Mesodermal cell (in vitro differentiated cells): ENCODE measurements at regions not wholly inside any gene's neighbourhood (a gene's known extent, or its start where the extent isn't known, plus 50 kb on each side); places are given as distances from the start of the nearest gene placed in this dataset.

ENCODE experiments used
- H3K27ac ChIP-seq: 2 replicates; pipeline ENCODE4 v1.7.0; 2013; ENCODE audit warnings: mild to moderate bottlenecking, low read depth, low read length, moderate library complexity; ENCODE audit not compliant: severe bottlenecking
- H3K36me3 ChIP-seq: 2 replicates; pipeline ENCODE4 v1.7.1; 2013; ENCODE audit warnings: mild to moderate bottlenecking, low read length, moderate library complexity; ENCODE audit not compliant: control insufficient read depth, insufficient read depth
- H3K4me1 ChIP-seq: one replicate; pipeline ENCODE4 v1.7.1; 2013; ENCODE audit warnings: mild to moderate bottlenecking, low read length; ENCODE audit not compliant: insufficient read depth, control insufficient read depth, poor library complexity, severe bottlenecking
- H3K4me3 ChIP-seq: 2 replicates; pipeline ENCODE4 v1.7.0; 2013; ENCODE audit warnings: low read length, control low read depth, mild to moderate bottlenecking; ENCODE audit not compliant: insufficient read depth, poor library complexity, severe bottlenecking; ENCODE audit errors: extremely low read depth
- H3K9me3 ChIP-seq: 2 replicates; pipeline ENCODE4 v1.7.1; 2013; ENCODE audit warnings: mild to moderate bottlenecking, low read length, moderate library complexity; ENCODE audit not compliant: control insufficient read depth
- WGBS, 2 experiments: methylation state at CpG; one replicate each; pipeline ENCODE4 v1.1.5; 2013; ENCODE audit warnings: missing lambda C conversion rate in 2 of 2; ENCODE audit not compliant: insufficient coverage in 2 of 2; 5-methylcytosine and 5-hydroxymethylcytosine counted together

DNA sequence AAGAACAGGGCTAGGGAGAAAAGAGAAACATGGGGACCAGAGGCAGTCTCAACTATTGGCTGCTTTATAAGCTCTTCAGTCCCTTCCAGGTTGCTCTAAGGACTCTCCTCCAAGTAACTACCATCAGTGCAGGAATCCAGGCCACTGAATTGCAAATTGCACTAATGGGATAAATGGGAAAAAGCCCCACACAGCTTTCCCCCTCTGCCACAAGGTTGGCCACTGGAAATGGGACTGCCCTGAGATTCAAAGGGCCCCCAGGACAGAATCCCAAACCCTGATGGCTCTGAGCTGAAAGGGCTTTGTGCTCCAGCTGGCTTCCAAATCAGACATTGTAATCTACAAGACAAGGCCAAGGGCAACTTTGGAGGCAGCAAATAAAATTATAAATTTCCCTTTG lies 633.2 kb downstream of the ACTR3B start:
- Histone ChIP-seq H3K9me3 (peaks cover 45% of the 10 kb centered on the region), H3K4me3 (no peak overlapping the region), H3K36me3 (no peaks in the 10 kb centered on the region), H3K4me1 (no peaks in the 10 kb centered on the region), H3K27ac (no peak overlapping the region)

DNA sequence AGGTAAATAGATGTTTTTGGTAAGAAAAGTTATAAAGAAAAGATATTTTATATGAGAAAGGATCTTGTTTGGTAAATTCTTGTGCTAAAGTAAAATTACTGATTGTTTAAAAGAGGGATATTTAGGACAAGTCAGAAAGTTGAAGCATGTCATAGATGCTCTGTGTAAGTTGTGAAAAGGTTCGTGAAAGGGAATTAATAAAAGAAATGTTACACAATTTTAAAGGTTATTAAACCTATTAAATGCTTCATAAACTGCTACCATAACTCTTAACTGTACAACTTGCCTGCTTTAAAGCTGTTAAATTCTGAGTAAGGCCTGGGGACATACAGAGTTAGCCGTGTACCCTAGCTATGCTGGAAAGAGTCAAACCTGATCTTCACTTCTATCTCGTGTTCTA lies 634.1 kb downstream of the ACTR3B start:
- no peak overlapping the region for H3K4me3 ChIP-seq
- H3K9me3 ChIP-seq, result peaks cover 42% of the 10 kb centered on the region
- no CpG with 5 or more reads among the region's 3 CpGs for WGBS, 2 experiments
- no peaks in the 10 kb centered on the region for H3K36me3 ChIP-seq
- H3K27ac ChIP-seq, result no peak overlapping the region
- no peaks in the 10 kb centered on the region for H3K4me1 ChIP-seq

DNA sequence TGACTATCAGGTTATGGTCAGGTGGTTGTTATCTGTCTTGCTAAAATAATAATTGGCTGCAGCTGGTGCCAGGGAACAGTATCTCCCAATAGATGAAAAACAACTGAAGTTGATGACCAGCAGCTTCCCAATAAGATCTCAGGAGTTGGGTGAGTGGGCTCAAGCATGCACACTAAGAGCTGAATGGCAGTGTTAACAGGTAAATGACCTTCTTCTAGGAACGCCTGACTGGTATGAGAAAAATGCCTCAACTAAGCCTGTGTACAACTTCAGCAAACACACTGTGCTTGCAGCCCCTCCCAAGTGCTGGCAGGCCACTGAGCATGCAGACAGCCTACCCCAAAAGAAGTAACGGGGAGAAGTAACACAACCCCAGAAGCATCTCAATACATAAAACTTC lies 636.9 kb downstream of the ACTR3B start:
- H3K4me3 ChIP-seq, result no peak overlapping the region
- peaks cover 51% of the 10 kb centered on the region for H3K9me3 ChIP-seq
- no peaks in the 10 kb centered on the region for H3K36me3 ChIP-seq
- H3K27ac ChIP-seq, result no peak overlapping the region
- WGBS, 2 experiments, result 61 to 76% methylated on average over 2 of the region's 2 CpGs
- no peaks in the 10 kb centered on the region for H3K4me1 ChIP-seq

DNA sequence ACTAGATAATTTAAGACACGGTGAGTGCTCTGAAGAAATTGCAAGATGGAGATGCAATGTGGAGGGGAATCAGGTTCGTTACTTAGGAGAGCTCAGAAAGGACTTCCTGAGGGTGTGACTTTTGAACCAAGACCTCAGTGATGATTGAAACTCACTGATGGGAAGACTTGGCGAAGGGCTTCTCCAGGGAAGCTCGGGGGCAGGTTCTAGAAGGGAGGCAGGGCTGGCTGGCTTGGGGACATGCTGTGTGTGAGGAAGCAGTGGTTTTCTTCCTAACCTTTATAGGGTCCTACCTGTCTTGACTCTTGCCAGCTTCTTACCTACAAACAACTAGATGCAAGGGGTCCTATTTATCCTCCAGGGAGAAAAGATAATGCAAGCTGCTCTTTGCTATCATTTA lies 637.9 kb downstream of the ACTR3B start:
- 55 to 64% methylated on average over 3 of the region's 4 CpGs for WGBS, 2 experiments
- peaks cover 42% of the 10 kb centered on the region for H3K9me3 ChIP-seq
- no peaks in the 10 kb centered on the region for H3K36me3 ChIP-seq
- H3K4me3 ChIP-seq, result no peak overlapping the region
- H3K27ac ChIP-seq, result no peak overlapping the region
- H3K4me1 ChIP-seq, result no peaks in the 10 kb centered on the region

DNA sequence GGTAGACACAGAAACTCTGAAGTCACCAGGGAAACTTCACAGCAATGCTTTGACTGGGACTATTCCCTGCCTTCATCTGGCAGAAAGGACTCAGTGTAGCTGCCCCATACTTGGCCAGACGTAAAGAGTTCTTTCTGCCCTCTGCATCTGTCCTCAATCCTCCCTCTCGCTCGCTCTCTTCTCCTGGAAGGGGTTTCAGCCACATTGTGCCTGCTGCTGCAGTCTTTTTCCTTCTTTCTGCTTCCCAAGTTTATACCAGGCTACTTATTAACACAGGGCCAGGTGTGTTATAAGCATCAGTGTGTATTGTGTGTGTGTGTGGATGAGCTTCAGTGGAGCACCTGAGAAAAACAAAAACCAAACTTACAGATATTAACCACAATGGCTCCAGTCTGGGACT lies 638.4 kb downstream of the ACTR3B start:
- H3K36me3 ChIP-seq, result no peaks in the 10 kb centered on the region
- H3K9me3 ChIP-seq, result peaks cover 42% of the 10 kb centered on the region
- H3K4me1 ChIP-seq, result no peaks in the 10 kb centered on the region
- 91% methylated on average over 3 of the region's 3 CpGs; no CpG with 5 or more reads in 1 of the 2 experiments for WGBS, 2 experiments
- no peak overlapping the region for H3K27ac ChIP-seq
- H3K4me3 ChIP-seq, result no peak overlapping the region

DNA sequence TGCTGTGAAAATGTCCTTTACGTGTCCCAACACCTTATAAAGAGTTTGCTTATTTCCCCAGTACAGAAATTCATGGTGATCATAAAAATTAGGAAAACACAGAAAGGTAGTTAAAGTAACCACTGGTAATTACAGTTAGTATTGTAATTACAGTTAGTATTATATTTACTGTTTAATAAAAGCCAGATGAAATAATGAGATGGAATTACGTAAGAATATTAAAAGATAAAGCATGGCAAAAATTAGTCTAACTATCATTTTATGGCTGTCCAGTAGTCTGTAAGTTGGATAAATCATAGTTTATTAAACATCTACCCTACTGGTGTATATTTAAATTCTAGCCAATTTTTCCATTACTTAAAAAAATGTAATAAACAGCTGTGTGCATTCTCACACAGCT lies 638.8 kb downstream of the ACTR3B start:
- Histone ChIP-seq H3K27ac (no peak overlapping the region), H3K4me1 (no peaks in the 10 kb centered on the region), H3K9me3 (peaks cover 44% of the 10 kb centered on the region), H3K36me3 (no peaks in the 10 kb centered on the region), H3K4me3 (no peak overlapping the region)
- 80% methylated on average over 1 of the region's 2 CpGs; no CpG with 5 or more reads in 1 of the 2 experiments for WGBS, 2 experiments

DNA sequence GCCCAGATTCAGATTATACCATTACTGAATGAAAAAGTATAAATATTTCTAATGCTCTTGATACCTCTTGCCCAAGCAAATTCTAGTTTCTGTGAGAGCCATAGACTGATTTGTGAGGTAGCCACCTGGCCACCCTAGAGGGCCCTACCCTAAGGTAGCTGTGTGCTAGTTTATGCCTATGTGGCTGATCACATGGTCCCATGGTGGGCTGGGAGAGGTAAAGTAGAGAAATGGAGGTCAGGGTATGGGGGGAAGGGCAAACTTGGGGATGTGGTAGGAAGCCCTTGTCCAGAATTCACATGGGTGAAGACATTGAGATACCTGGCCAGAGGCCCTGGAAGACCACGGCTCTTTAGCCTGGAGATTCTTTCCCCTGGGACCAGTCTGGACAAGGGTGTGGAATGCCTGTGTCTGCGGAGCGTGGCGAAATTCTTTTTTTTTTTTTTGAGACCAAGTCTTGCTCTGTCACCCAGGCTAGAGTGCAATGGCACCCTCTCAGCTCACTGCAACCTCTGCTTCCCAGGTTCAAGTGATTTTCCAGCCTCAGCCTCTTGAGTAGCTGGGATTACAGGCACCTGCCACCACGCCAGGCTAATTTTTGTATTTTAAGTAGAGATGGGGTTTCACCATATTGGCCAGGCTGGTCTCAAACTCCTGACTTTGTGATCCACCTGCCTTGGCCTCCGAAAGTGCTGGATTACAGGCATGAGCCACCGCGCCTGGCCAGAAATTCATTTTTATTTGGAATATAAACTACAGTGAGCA lies 639.4 kb downstream of the ACTR3B start:
- Histone ChIP-seq H3K36me3 (no peaks in the 10 kb centered on the region), H3K4me1 (no peaks in the 10 kb centered on the region), H3K27ac (no peak overlapping the region), H3K4me3 (no peak overlapping the region), H3K9me3 (peaks cover 43% of the 10 kb centered on the region)
- WGBS, 2 experiments, result 83 to 85% methylated on average over 5 of the region's 8 CpGs

DNA sequence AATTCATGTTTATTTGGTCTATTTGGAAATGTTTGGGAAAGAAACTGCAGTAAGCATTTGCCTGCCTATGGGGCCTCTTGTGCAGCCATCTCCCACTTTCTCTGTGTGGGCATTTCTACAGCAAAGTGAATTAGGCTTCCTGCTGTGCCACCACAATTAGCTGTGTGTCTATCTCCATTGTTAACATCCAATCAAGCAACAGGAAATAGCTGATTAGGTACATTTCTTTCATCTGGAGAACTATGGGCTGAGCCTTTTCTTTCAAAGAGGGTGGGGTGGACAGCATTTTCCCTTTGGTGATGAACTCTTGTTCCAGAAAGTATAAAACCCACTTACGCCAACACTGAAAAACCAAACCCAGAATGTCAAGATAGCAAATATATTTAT lies 640.0 kb downstream of the ACTR3B start:
- WGBS, 2 experiments, result no CpG with 5 or more reads among the region's 1 CpG
- Histone ChIP-seq H3K9me3 (peaks cover 42% of the 10 kb centered on the region), H3K36me3 (no peaks in the 10 kb centered on the region), H3K4me3 (no peak overlapping the region), H3K27ac (no peak overlapping the region), H3K4me1 (no peaks in the 10 kb centered on the region)

DNA sequence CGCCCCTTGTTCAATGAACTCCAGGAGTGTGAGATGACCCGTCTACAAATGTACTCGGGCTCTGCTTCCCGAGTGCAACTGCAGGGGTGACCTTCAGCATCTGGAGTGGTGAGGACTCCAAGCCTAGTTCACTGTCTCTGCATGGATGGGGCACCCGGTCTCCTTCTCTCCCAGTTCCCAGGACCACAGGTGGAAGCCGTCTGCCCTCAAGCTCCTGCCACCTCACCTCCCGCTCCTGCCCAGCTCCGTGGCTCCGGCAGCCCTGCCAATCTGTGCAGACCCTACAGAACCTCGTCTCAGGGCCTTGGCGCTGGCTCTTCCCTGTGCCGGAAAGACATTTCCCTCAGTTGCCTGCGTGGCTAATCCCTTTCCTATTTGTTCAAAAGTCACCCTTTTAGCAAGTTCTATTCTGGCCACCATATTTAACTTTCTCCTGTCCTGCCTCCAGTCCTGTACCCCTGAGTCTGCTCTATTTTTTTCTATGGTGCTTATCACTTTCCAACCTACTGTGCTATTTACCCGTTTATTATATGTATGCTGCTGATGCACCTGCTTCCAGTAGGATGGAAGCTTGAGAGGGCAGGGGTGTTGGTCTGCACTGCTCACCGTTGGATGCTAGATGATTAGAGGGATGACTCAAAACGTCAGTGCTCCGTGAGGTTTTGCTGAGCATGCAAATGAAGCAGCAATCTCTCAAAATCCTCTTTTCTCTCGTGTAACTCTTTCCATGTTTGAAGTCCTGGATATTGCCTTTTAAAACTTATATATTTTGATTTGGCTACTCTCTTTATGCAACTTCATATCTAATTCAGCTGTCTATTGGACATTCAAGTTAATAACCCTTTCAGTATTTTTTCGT lies 641.4 kb downstream of the ACTR3B start:
- WGBS, 2 experiments, result 76 to 79% methylated on average over 15 to 16 of the region's 19 CpGs
- Histone ChIP-seq H3K4me3 (no peak overlapping the region), H3K27ac (no peak overlapping the region), H3K4me1 (no peaks in the 10 kb centered on the region), H3K9me3 (peaks cover 48% of the 10 kb centered on the region), H3K36me3 (no peaks in the 10 kb centered on the region)

DNA sequence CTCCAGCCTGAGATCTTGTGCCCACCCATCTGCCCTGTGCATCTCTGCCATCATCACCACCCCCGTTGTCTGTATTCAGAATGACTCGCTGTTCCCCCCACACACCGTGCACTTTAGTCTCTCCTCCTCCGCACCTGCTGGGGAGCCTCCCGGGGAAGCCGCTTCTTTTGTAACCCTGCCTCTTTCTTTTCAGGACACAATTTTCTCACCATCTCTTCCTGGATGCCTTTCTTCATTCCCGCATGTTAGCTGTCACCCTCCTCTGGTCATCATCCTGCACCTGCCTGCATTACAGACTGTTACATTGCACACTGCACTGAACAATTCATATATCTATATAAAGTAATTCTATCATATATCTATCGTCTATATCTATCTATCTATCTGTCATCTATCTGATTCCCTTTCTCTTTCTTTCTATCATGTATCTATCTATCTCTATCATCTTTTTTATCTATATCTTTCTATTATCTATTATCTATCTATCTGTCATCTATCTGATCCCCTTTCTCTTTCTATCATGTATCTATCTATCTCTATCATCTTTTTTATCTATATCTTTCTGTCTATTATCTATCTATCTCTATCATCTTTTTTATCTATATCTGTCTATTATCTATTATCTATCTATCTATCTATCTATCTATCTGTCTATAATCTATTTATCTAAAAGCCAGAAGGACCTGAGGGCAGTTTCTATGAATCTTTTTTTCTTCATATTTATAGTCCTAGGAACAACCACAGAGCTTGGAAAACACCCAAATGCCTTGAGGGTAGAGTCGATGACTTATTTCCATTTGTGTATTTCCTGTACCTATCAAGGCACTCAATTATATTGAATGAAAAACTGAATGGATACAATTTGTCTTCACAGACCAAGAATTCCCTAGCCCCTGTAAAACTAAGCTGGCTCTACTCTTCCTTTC lies 642.5 kb downstream of the ACTR3B start:
- Histone ChIP-seq H3K36me3 (no peaks in the 10 kb centered on the region), H3K4me3 (no peak overlapping the region), H3K27ac (no peak overlapping the region), H3K9me3 (peaks cover 46% of the 10 kb centered on the region), H3K4me1 (no peaks in the 10 kb centered on the region)
- 61 to 81% methylated on average over 7 of the region's 9 CpGs for WGBS, 2 experiments
